HG02642 (cell line): ENCODE measurements at regions not wholly inside any gene's neighbourhood (a gene's known extent, or its start where the extent isn't known, plus 50 kb on each side); places are given as distances from the start of the nearest gene placed in this dataset.

Experiments used
- ATAC-seq: cut with Tn5 transposase; IDR thresholded peaks from one replicate; pipeline ENCODE4 v1.9.1; 2021; ENCODE audit warnings: mild to moderate bottlenecking; ENCODE audit not compliant: unreplicated experiment, poor library complexity

GRCh38 chr2:8510519-8510918, 171.3 kb upstream of the ID2 start:
- no peak for ATAC-seq

- no peak for ATAC-seq
These were observed 169.8 kb upstream of the ID2 start for GRCh38 chr2:8511868-8512612.

GRCh38 chr2:8513601-8514273, 168.1 kb upstream of the ID2 start:
- no peak for ATAC-seq

GRCh38 chr2:8514274-8514662, 167.6 kb upstream of the ID2 start:
- ATAC-seq = no peak

- ATAC-seq = peak; percentile 70
These were observed 166.8 kb upstream of the ID2 start for GRCh38 chr2:8514796-8515758.

GRCh38 chr2:8515864-8516533, 165.9 kb upstream of the ID2 start:
- ATAC-seq = peak; percentile 35

- no peak for ATAC-seq
These were observed 163.9 kb upstream of the ID2 start for GRCh38 chr2:8517850-8518498.

GRCh38 chr2:8518979-8519668, 162.7 kb upstream of the ID2 start:
- ATAC-seq = no peak

- no peak for ATAC-seq
These were observed 161.0 kb upstream of the ID2 start for GRCh38 chr2:8520791-8521344.

- peak; percentile 27 for ATAC-seq
These were observed 159.2 kb upstream of the ID2 start for GRCh38 chr2:8522687-8523086.

- ATAC-seq = no peak
These were observed 157.5 kb upstream of the ID2 start for GRCh38 chr2:8524388-8524787.

- ATAC-seq = no peak
These were observed 157.0 kb upstream of the ID2 start for GRCh38 chr2:8524823-8525222.

GRCh38 chr2:8525236-8525581, 156.6 kb upstream of the ID2 start:
- ATAC-seq = no peak

- peak; percentile 79 for ATAC-seq
These were observed 156.1 kb upstream of the ID2 start for GRCh38 chr2:8525582-8526402.

- ATAC-seq = no peak
These were observed 155.5 kb upstream of the ID2 start for GRCh38 chr2:8526403-8526696.

- ATAC-seq = no peak
These were observed 154.8 kb upstream of the ID2 start for GRCh38 chr2:8527031-8527430.

- ATAC-seq = no peak
These were observed 154.2 kb upstream of the ID2 start for GRCh38 chr2:8527676-8528075.

- ATAC-seq = no peak
These were observed 153.0 kb upstream of the ID2 start for GRCh38 chr2:8528863-8529262.
